C1 segment of cervical spinal cord (tissue), 14 donors: ENCODE measurements at regions not wholly inside any gene's neighbourhood (a gene's known extent, or its start where the extent isn't known, plus 50 kb on each side); places are given as distances from the start of the nearest gene placed in this dataset.
"Not testable (repeated sequence)": the region's sequence is repeated elsewhere in the genome, so short reads cannot be mapped to it uniquely, and the experiment has no call there.

ENCODE experiments used
- DNase-seq, 14 donors: peaks; one replicate each; lab custom pipeline; 2025; lab: John Stamatoyannopoulos, UW

GRCh38 chr20:48332555-48332954 is 495.2 kb downstream of the PREX1 start:
- DNase-seq = no peak

DNA sequence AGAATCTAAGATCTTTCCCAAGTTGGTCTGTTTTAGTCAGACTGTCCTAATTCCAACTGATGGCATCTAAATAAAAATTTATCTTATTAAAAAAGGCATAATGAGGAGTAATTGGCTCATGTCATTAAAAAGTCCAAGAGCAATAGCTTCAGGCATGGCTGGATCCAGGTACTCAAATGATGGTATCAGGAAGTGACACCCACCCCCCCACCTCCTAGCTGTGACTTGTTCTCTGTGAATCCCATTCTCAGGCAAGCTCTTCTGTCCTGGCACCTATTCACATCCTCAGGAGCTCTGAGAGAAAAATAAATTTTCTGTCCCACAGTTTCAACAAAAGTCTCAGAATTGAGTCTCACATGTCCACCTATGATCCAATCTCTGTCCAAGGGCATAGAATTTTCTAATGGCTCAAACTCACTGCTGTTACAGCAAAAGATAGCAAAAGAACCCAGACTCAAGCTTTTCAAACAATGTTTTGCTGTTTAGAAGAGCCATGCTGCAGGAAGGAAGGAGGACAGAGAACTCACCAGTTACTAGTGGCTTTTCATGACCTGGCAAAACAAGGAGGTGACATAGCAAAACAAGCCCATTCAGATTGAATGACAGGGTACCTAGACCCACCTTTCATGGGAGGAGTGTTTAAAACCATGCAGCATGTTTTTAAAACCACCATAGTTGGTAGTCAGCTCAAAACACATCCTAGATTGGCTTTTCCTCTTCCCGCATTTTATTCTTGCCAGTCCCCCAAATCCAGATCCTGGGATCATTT is 496.1 kb downstream of the PREX1 start:
- no peak for DNase-seq

- no peak for DNase-seq
These were observed 497.8 kb downstream of the PREX1 start for GRCh38 chr20:48329676-48330664.

- DNase-seq = no peak
These were observed 498.7 kb downstream of the PREX1 start for GRCh38 chr20:48329031-48329615.

- DNase-seq = not testable (repeated sequence)
These were observed 500.0 kb downstream of the PREX1 start for GRCh38 chr20:48327848-48328247.

DNA sequence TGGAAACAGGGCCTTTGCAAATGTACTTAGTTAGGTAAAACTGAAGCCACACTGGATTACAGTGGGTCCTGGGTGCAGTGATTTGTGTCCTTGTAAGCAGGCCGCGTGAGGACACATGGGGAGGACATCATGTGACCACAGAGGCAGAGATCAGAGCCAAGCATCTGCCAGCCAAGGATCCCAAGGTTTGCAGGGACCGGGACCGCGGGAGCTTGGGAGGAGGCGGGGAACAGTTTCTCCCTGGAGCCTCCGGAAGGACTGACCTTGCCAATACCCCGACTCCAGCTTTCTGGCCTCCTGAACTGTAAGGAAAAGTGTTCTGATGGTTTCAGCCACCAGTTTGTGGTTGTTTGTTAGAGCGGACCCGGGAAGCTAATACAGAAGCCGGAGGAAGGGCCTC is 500.9 kb downstream of the PREX1 start:
- DNase-seq = no peak

DNA sequence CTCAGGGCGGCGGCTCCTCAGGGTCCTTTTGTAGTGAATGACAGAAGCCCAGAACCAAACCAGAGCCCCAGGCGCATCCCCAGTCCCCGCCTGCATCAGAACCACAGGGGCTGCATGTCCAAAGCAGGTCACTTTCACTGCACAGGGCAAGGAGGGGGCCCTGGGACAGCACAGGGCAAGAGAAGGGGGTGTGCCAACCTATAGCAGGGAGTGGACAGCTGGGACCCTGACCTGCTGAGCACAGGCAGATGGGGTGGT is 501.4 kb downstream of the PREX1 start:
- DNase-seq = no peak

DNA sequence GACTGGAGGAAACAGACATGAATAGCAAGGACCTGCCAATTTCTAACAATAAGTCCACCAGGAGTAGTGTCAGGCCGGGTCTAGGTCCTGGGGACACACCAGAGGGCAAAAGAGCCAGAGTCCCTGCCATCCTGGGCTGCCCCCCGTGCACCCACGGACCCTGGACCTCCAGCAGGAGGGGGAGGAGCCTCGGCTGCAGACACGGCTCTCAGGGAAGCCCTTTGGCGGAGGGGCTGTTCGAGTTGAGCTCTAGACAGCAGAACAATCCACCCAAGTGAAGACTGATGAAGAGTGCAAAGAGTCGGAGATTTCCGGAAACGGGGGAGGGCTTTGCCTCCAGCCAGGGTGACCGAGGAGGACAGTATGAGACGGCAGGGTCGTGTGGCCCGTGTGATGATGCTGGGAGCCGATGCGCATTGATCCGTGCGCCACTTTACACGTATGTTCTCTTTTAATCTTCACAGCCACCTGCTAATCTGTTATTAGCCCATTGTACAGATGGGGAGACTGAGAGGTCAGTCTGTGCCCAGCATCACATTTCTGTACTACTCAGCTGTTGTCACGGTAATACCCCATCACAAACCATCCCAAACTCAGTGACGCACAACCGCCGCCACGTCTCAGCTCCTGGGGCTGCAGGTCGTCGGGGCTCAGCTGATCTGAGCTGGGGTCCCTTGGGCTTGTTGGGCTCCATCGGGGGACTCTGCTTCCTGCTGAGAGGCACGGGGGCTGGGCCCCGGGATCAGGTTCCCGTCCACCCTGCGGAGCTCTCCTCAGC is 502.0 kb downstream of the PREX1 start:
- no peak for DNase-seq

- no peak for DNase-seq
These were observed 503.1 kb downstream of the PREX1 start for GRCh38 chr20:48324744-48325143.

GRCh38 chr20:48321271-48321670 is 506.5 kb downstream of the PREX1 start:
- DNase-seq = no peak

- DNase-seq = no peak
These were observed 507.7 kb downstream of the PREX1 start for GRCh38 chr20:48319943-48320584.

DNA sequence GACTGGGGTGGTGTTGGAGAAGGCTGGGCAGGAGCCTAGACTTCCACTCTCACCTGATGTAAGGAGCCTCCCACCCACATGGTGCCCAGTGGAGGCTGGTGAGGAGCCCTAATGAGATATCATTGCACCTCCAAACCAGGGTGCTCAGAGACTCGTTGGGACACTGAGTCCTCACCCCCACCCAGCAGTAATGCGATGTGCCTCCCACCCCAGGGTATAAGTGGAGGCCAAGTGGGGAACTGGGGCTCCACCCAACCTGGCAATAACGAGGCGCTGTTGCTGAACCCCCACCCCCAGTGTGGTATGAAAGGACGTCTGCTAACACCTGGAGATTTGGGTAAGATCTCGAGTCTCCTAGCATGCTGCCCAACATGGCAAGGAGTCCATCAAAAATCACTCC is 510.2 kb downstream of the PREX1 start:
- DNase-seq = no peak

DNA sequence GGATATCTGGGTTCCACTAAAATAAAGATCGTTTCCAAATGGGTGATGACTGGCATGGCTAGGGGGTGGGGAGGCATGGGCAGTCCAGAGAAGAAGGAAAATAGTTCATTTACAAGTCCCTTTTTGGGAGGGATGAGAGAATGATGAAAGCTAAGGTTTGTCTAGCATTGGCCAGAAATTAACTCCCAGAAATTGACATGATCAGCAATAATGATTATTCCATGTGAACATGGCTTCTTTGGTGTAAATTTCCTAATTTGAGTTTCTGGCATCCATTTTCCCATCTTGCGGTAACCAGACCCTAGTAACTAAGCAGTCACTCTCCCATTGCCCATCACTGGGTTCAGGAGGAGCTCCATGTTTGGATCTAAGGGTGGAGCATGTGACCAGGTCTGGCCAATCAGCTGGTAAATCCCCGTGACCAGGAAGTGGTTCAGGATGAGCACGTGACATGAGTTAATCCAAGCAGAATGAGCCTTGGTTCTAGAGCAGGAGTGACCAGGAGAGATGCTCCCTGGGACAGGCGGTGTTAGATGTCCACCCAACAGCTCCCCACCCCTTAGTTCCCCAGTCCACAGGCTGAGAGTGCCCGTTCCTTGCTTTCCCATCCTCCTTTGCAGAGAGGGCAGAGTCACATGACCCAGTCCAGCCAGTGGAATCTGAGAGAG is 512.7 kb downstream of the PREX1 start:
- no peak for DNase-seq

GRCh38 chr20:48313324-48313723 is 514.5 kb downstream of the PREX1 start:
- DNase-seq = no peak

GRCh38 chr20:48311956-48312355 is 515.8 kb downstream of the PREX1 start:
- DNase-seq = no peak

DNA sequence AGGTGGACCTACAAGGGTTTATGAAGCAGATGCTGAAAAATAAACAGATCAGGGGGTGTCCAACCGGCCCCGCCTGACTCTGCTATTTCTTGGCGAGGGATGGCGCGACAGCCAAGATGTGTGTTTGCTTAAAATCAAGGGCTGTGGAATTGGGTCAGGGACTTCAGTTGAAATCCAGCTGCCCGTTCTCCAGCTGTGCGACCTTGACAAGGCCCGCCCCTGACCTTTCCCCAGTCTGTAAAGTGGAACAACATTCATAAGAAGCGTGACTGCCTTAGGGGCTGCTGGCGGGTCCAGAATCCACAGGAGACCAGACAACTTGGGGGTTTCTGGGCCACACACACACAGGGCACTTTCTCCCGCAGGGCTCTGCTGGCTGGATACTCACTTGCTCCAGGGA is 517.5 kb downstream of the PREX1 start:
- DNase-seq = no peak

DNA sequence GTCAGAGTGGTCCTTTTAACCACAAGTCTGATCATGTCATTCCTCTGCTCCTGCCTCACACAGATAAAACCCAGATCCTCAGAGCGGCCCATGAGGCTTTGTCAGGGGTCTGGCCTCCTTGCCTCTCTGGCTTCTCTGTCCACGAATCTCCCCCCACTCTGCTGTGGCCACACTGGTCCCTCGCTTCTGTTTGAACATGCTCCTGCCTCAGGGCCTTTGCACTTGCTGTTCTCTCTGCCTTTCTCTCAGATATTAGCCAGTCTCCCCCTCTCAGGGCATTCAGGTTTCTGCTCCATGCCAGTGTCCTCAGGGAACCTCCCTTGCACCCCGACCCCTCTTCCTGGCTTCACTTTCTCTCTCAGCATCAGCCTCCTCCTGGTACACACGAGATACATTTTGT is 518.5 kb downstream of the PREX1 start:
- no peak for DNase-seq

DNA sequence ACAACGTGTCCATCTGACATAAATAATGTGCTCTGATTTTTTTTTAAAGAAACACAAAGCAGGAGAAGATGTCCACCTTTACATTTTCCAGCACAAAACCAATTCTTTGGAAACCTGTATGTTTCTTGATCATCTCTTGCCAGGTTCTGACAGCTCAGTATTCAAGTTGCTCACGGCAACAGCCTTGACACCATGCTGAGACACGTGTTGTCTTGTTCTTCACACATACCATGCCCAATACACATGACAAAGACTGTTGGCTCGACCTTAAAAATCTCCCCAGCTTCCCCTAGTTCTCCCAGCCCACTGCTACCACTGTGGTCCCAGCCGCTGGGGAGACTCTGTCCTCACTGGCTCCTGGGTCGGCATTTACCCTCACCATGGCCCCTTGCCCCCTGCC is 518.9 kb downstream of the PREX1 start:
- no peak for DNase-seq

- no peak for DNase-seq
These were observed 519.5 kb downstream of the PREX1 start for GRCh38 chr20:48308232-48308781.

GRCh38 chr20:48307277-48307676 is 520.5 kb downstream of the PREX1 start:
- no peak for DNase-seq
